GM13976 (cell line): ENCODE measurements at regions not wholly inside any gene's neighbourhood (a gene's known extent, or its start where the extent isn't known, plus 50 kb on each side); places are given as distances from the start of the nearest gene placed in this dataset.
"Not testable (repeated sequence)": the region's sequence is repeated elsewhere in the genome, so short reads cannot be mapped to it uniquely, and the experiment has no call there.

Experiments used
- DNase-seq: peaks from one replicate; pipeline ENCODE4 v3.0.0; 2012; ENCODE audit warnings: low spot score
- in situ Hi-C: fragments of 300-500 bp; cut with MboI; formaldehyde crosslinking; loops from one replicate; pipeline ENCODE4 v1.12.0; 2022; ENCODE audit warnings: low sequenced_read_pairs, mixed read lengths, inconsistent platforms; ENCODE audit not compliant: unreplicated experiment
- TF ChIP-seq, protein P1 (sequence below): IDR thresholded peaks from 2 replicates; pipeline ENCODE4 v1.5.1; 2012; ENCODE audit warnings: borderline replicate concordance, mild to moderate bottlenecking; ENCODE audit not compliant: insufficient read depth; ENCODE audit errors: extremely low read depth, missing control alignments, control extremely low read depth

DNA sequence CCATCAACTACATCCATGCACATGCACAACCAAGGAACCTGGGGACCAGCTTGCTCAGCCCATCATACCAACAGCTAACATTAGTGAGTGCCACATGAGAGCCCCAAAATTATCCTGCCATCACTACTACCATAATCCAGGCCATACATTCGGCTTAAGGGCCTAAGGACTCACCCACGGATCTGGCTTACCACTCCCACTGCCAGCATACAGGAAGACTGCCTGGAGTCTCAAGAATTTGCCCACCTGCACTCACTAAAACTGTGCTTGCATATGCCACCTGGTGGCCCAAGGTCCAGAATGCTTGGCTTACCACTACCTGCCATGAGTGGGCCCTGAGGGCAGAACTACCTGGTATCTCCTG is 1562.9 kb upstream of the PRR20A start:
- no peak for DNase-seq
- in situ Hi-C loops = no loop called here
- TF ChIP-seq, protein P1, sequence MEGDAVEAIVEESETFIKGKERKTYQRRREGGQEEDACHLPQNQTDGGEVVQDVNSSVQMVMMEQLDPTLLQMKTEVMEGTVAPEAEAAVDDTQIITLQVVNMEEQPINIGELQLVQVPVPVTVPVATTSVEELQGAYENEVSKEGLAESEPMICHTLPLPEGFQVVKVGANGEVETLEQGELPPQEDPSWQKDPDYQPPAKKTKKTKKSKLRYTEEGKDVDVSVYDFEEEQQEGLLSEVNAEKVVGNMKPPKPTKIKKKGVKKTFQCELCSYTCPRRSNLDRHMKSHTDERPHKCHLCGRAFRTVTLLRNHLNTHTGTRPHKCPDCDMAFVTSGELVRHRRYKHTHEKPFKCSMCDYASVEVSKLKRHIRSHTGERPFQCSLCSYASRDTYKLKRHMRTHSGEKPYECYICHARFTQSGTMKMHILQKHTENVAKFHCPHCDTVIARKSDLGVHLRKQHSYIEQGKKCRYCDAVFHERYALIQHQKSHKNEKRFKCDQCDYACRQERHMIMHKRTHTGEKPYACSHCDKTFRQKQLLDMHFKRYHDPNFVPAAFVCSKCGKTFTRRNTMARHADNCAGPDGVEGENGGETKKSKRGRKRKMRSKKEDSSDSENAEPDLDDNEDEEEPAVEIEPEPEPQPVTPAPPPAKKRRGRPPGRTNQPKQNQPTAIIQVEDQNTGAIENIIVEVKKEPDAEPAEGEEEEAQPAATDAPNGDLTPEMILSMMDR = no peak

DNA sequence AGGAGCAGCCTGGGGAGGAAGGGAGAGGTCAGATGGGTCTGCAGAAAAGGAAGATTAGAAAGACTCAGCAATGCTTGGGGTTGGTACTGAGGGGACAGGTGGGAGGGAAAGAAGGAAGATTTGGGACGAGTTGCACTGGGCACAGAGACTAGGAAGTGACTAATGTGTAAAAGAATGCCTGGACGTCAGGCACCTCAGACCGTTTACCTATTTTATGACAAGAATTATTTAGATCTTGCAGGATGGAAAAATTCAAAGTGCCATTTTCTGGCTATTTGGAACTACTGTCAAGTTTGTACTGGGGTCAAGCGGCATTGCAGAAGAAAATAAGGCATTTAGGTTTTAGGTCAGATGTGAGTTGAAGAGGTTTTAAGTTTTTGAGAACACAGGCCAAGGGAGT is 1558.4 kb upstream of the PRR20A start:
- DNase-seq, in situ Hi-C loops: not testable (repeated sequence)

DNA sequence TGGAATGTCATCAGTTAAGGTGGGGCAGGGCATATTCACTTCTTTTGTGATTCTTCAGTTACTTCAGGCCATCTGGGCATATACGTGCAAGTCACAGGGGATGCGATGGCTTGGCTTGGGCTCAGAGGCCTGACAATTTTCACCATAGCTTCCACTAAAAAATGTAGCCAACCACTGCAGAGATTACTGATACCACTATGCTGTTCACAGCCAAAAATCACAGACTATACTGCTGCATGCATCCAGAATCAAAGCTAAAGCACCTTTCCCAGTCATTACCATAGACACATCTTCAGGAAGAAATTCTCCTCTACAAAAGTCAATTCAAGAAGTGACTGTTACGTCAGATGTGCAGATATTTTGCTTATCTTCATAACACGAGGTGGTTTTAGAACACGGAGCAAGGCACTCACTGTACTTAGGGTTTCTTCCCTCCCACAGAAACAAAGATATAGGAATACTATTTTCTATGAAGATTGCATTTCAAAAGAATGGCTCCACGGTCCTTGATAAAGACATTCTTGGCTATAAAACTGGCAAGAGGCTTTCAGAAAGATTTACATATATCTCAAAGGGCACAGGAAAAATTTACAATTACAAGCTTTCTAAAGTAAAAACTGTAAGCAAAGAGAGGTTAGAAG is 1556.6 kb upstream of the PRR20A start:
- DNase-seq = no peak
- TF ChIP-seq, protein P1 = no peak
- in situ Hi-C loops = no loop called here

DNA sequence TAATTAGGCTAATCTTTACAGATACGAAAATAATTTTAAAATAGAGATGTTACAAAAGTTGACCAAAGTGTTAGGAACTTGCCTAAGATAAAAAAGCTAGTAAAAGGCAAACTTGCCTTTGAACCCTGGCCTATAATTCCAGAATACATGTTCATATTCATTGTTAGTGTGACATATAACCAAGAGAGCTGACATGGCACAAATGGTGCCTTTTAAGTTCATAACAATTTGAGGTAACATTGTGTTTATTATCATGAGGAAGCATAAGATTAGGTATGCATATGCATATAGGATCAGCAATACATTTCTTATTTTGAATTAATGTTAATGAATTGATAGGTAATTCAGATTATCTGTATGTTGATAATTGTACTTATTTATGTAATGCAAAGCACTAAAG is 1537.9 kb upstream of the PRR20A start:
- in situ Hi-C loops = no loop called here
- TF ChIP-seq, protein P1 = no peak
- no peak for DNase-seq

DNA sequence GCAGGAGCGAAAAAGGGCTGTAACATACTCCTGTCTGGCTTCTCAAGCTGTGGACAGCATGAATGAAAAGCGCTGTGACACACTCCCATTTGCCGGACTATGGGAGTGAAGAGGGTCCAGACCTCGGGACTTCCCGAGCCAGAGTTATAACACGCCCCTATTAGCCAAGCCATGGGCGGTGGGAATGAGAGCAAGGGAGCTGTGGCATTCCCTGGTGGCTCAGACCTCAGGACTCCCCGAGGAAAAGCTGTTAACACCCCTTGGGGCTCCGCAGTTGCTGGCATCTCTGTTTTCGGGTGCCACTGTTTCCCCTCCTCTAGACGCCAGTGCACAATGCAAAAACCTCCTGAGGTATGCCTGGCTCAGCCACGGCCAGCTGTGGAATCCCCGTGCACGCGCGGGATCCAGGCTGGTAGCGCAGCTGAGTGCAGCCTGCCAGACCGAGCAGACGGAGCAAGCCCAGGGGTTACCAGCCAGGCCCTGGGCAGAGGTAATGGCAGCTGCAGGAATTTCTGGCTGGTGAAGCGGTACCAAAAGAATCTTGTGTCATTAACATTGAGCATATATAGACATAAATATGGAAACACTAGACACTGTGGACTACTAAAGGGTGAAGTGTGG is 1534.6 kb upstream of the PRR20A start:
- TF ChIP-seq, protein P1 = no peak
- no peak for DNase-seq
- in situ Hi-C loops = no loop called here

DNA sequence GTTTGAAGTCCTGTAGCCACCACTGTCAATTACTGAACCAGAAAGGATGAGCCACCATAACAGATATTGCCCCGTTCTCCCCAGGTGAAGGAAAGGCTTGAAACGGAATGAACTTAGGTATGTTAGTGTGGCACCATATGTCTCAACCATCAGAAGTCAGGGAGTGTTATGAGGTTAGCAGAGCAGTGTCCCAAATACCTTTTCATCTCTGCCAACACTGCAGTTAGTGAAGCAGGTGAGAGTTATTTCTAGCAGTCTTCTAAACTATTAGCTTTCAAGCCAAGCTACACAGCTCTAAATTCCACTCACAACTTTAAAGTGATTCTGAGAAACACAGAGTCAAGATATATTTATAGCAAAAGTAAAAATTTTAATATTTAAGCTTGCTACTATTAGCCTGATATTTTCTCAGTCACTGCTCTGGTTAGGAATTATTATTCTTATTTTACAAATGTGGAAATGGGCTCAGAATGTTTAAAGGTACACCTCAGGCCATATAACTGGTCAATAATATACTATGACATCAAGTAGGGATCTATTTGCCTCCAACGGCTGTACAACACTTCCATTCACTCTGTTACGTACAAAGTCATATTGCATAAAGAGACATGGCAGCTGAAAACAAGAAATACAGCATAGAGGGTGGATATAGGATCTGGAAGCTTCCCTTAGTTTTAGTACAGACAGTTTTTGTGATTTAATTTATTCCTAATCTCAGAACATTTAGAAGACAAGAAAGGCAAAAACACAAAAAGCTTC is 1527.1 kb upstream of the PRR20A start:
- TF ChIP-seq, protein P1 = no peak
- DNase-seq = no peak
- in situ Hi-C loops = no loop called here

DNA sequence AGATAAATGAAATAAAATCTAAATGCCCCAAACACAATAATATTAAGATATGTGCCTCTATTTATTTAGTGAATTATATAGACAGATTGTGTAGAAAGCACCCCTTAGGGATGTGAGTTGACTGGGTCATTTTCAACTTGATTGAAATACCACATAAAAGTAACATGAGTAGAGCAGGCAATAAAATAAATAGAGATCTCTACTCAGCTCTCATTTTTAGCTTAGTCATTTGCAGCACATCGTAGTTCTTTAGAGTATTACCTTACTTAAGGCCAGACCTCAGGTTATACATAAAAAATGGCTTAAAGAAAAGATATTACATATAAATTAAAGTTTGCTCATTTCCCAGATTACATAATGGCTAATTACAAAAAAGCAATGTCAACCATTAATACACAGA is 1525.6 kb upstream of the PRR20A start:
- in situ Hi-C loops = no loop called here
- no peak for DNase-seq

More for the DNA sequence above, 1525.6 kb upstream of the PRR20A start:
- TF ChIP-seq, protein P1 = no peak
